ENCODE measurements at regions not wholly inside any gene's neighbourhood (a gene's known extent, or its start where the extent isn't known, plus 50 kb on each side); places are given as distances from the start of the nearest gene placed in this dataset.
"Not testable (repeated sequence)": the region's sequence is repeated elsewhere in the genome, so short reads cannot be mapped to it uniquely, and the experiment has no call there.

DNA sequence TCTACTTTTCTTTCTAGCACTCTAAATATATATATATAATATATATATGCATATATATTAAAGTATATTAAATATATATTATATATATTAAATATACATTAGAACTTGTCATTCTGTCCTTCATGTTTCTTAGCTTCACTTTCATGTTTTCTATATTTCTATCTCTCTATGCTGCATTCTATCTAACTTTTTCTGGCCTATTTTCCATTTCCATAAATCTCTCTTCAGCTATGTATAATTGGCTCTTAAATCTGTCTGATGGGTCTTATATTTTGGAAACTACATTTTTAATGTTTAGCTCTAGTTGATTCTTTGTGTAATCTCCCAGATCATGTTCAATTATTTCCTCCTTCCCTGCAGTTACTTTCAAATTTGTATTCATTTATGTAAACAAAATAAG lies 72.2 kb downstream of the MTNR1B start:
- H3K36me3 Mint-ChIP-seq (ENCODE audit: low read depth): no peaks in the 10 kb centered on the region
- no peak overlapping the region for H3K27ac Mint-ChIP-seq
- TF ChIP-seq CTCF (IDR thresholded peaks at IDR 0.05): no peak
- peaks cover 5% of the 10 kb centered on the region for H3K27me3 Mint-ChIP-seq (ENCODE audit: low read depth, poor library complexity)
- no peaks in the 10 kb centered on the region for H3K4me1 Mint-ChIP-seq
- H3K9me3 Mint-ChIP-seq: peaks cover 29% of the 10 kb centered on the region
- no peak overlapping the region for H3K4me3 Mint-ChIP-seq
- no peak for DNase-seq

- H3K27me3 Mint-ChIP-seq (ENCODE audit: low read depth, poor library complexity); H3K27ac Mint-ChIP-seq; H3K4me1 Mint-ChIP-seq; H3K4me3 Mint-ChIP-seq; DNase-seq; H3K36me3 Mint-ChIP-seq (ENCODE audit: low read depth): not testable (repeated sequence)
- H3K9me3 Mint-ChIP-seq: peaks cover 29% of the 10 kb centered on the region
These were observed 73.7 kb downstream of the MTNR1B start for GRCh38 chr11:93043186-93043585.

GRCh38 chr11:93049740-93050139 lies 80.3 kb downstream of the MTNR1B start:
- no peak overlapping the region for H3K27ac Mint-ChIP-seq
- TF ChIP-seq CTCF (IDR thresholded peaks at IDR 0.05): no peak
- no peak overlapping the region for H3K4me3 Mint-ChIP-seq
- H3K4me1 Mint-ChIP-seq: no peaks in the 10 kb centered on the region
- no peak for DNase-seq
- H3K9me3 Mint-ChIP-seq: no peaks in the 10 kb centered on the region
- no peaks in the 10 kb centered on the region for H3K36me3 Mint-ChIP-seq (ENCODE audit: low read depth)
- H3K27me3 Mint-ChIP-seq (ENCODE audit: low read depth, poor library complexity): peaks cover 6% of the 10 kb centered on the region

GRCh38 chr11:93051186-93051585 lies 81.7 kb downstream of the MTNR1B start:
- Mint-ChIP-seq H3K4me3 (no peak overlapping the region), H3K9me3 (no peaks in the 10 kb centered on the region), H3K36me3 (ENCODE audit: low read depth) (no peaks in the 10 kb centered on the region), H3K27me3 (ENCODE audit: low read depth, poor library complexity) (peaks cover 6% of the 10 kb centered on the region), H3K4me1 (no peaks in the 10 kb centered on the region), H3K27ac (no peak overlapping the region)
- no peak for TF ChIP-seq CTCF (IDR thresholded peaks at IDR 0.05)
- DNase-seq: no peak

- Mint-ChIP-seq H3K27ac (no peak overlapping the region), H3K4me3 (no peak overlapping the region), H3K4me1 (peaks cover 10% of the 10 kb centered on the region), H3K36me3 (ENCODE audit: low read depth) (no peaks in the 10 kb centered on the region), H3K9me3 (no peaks in the 10 kb centered on the region), H3K27me3 (ENCODE audit: low read depth, poor library complexity) (peaks cover 6% of the 10 kb centered on the region)
- DNase-seq: no peak
- TF ChIP-seq CTCF (IDR thresholded peaks at IDR 0.05): no peak
These were observed 84.4 kb downstream of the MTNR1B start for GRCh38 chr11:93053864-93054263.

GRCh38 chr11:93054279-93054678 lies 84.8 kb downstream of the MTNR1B start:
- Mint-ChIP-seq H3K4me3 (no peak overlapping the region), H3K9me3 (no peaks in the 10 kb centered on the region), H3K27ac (no peak overlapping the region), H3K27me3 (ENCODE audit: low read depth, poor library complexity) (peaks cover 6% of the 10 kb centered on the region), H3K36me3 (ENCODE audit: low read depth) (no peaks in the 10 kb centered on the region), H3K4me1 (peaks cover 14% of the 10 kb centered on the region)
- TF ChIP-seq CTCF (IDR thresholded peaks at IDR 0.05): no peak
- DNase-seq: no peak
